ENCODE measurements at regions not wholly inside any gene's neighbourhood (a gene's known extent, or its start where the extent isn't known, plus 50 kb on each side); places are given as distances from the start of the nearest gene placed in this dataset.

DNA sequence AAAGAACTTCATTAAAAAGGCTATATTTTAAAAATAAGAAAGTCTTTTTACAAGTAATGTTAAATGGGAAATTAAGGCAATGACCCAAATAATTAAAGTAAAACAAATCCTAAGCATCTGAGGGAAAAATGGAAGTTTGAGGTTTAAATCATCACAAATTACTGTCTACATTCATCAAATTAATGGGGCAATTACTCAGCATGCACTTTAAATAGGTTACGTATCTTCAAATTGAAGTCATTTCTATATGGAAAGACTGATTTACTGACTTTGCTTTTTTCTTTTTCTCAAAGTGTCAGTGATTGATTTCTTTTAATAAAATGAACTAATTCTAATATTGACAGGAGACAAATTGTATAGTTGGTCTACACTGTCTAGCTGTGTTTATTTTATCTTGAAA is 1452.3 kb downstream of the NCAM2 start:
- DNase-seq = no peak

DNA sequence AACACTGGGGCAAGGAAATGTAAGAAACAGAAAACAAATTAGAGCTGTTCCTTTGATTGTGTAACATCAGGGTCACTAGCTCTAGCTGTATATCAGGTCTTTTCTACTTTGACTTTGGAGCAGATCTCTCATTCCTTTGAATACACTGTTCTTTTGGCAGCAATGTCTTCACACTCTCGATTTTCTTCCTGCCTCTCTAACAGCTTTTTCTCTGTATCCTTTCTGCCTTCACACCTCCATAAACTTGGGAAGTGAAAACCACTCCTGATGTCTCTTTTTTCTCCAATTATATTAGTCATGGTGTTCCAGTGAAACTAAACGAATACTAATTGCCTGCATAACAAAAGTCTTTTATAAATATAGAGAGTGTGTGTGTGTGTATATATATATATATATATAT is 1458.0 kb downstream of the NCAM2 start:
- DNase-seq = no peak

DNA sequence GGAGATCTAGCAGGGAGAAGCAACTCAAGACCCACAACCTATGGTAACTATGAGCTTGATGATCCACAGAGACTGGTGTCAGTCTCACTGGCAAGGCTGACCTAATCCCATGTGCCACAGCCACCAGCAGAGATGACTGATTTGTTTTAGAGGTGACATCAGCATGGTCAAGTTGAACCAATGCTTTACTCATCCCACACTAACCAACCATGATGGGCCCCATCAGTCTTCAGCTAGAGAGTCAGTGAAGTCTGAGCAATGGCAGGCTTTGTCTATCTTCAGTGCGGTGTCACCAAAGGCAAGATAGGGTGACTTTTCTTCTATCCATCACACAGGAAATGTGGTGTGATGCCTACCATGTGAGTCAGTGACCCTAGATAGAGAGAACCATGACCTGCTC is 1470.7 kb downstream of the NCAM2 start:
- DNase-seq = no peak

DNA sequence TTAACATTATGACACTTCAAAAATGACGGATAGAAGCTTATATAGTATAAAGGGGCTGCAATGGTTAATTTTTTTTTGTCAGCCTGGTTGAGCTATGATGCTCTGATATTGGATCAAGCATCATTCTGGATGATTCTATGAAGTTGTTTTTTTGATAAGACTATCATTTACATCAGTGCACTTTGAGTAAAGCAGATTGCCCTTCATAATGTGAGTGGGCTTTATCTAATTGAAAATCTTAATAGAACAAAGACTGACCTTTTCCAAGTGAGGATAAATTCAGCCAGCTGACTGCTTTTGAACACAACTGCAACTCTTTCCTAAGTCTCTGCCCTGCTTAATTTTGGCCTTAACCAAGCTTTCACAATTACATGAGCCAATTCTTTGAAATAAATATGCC is 1476.2 kb downstream of the NCAM2 start:
- DNase-seq = no peak

DNA sequence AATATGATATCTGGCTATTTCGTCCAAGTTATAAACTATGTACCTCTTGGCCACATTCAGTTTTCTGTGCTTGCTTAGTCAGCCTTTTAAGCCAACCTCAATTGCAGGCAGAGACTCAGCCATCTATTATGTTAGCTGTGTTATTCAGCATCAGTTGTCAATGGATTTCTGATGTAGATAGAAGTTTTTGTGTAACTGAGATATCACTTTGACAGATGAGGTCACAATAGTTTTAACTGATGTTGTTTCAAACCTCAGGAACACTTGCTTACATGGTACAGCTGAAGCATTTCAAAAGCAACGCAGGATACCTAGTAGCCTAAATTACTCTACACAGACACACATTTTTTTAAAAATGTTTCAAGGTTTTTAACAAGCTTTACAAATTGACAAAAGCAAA is 1478.0 kb downstream of the NCAM2 start:
- DNase-seq = no peak

DNA sequence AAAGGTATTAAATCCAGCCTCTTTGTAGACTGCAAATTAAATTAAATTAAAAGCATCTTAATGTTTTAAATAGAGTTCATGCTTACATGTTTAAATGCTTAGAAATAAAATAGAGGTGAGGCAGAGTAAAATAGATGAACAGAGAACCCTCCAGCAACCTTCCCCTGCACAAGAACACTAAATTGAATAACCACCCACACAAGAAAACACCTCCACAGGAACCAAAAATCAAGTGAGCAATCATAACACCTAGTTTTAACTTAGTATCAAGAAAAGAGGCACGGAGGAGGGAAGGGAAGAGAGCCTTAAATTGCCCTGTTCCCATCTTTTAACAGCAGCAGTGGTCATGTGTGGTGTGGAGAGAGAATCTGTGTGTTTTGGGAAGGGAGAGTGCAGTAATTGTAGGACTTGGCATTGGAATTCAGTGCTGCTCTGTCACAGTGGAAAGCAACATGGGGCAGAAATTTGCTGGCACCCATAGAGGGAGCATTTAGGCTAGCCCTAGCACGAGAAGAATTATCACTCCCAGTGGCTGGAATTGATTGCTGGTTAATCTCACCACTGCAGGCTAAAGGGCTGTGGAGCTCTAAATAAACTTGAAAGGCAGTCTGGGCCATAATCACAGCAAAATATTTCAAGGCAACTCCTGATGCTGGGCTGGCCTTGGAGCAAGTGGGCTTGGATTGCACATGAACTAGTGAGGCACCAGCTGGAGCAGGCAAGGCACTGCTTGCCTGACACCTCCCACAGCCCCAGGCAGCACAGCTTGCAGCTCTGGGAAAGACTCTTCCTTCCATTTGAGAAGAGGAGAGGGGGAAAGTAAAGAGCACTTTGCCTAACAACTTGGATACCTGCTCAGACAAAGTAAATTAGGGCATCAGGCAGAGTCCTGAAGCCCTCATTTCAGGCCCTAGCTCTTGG is 1478.8 kb downstream of the NCAM2 start:
- no peak for DNase-seq

DNA sequence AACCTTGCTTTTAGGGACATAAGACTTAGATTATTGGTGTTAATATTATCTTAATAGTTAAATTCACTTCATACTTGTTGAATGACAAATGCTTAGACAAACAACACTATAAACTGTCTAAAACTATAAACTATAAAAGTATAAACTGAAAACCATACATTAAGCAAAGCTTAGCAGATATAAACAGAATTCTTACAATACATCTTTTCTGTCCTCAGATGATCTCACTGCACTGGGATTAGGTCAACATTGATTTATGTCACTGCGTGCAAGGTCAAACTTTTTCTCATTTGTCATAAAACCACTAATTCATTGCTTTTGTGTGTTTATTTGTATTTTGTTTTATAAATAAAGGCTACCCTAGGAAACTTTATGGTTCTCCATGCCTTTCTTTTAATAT is 1491.8 kb downstream of the NCAM2 start:
- DNase-seq = no peak

DNA sequence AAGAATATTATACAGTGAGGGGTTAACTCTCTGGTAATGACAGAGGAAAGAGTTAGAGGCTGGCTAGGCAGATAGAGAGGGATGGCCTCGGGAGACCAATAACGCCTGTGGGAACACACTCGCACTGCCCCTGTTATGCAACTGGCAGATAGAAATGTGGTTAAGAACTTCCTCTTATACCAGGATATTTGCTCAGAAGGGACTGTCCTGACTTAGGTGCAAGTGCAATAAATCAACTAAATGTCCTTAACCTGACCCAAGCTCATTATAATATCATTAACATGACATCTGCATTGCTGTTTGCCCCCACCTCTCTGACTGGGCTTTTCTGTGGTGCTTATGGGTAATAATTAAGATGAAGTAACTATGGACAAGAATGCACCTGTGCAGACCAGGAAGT is 1518.0 kb downstream of the NCAM2 start:
- DNase-seq = no peak

DNA sequence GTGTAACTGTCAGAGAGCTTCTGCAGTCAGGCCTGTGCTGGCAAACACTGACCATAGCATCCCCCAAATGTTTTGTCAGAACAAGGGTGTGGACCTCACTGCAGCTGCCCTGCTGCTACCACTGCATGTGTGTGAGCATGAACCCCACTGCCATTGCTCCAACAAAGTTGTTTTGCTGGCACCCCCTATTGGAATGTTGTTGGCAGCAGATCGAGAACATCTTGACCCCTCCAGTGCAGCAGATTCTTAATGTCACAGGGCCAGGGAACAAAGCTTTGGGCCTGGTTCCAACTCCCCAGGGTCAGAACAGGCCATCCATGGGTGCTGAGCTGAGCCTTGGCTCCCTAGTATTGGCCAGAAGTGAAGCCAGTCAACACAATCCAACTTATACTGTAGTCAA is 1537.4 kb downstream of the NCAM2 start:
- DNase-seq = no peak

DNA sequence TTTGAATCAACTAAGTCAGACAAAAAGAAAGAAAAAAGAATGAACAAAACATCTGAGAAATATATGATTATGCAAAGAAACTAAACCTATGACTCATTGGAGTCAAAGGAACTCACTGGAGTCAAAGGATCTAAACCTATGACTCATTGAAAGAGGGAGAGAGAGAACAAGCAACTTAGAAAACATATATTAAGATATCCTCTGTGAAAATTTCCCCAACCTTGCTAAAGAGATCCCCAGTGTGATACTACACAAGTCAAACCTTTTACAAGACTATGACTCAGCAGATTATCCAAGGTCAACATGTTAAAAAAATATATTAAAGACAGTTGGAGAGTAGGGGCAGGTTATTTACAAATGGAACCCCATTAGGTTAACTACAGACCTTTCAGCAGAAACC is 1538.3 kb downstream of the NCAM2 start:
- DNase-seq = no peak

DNA sequence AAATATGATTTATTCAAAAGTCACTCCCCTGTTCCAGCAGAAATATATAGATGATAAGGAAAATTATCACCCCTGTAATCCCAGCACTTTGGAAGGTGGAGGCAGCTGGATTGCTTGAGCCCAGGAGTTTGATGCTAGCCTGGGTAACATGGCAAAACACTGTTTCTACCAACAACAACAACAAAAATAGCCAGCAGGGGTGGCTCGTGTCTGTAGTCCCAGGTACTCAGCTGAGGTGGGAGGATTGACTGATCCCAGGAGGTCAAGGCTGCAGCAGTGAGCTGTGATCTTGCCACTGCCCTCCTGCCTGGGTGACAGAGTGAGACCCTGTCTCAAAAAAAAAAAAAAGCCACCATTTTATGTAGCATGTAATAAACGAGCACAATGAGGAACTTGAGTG is 1546.5 kb downstream of the NCAM2 start:
- no peak for DNase-seq

DNA sequence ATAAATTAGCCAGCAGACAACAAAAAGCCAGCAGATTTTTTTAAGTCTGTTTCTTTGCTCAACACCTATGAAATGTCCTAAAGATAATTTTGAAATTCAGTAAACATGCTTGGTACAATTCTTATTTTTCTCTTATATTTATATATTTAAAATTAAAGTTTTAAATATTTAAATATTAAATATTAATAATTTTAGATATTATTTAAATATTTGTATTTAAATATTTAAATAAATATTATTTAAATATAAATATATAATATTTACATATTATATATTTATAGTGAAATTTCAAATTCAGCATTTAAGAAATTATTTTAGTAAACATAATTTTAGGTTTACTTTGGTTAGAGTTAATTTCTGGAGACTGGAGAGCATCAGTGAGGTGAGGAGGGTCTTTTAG is 1554.2 kb downstream of the NCAM2 start:
- no peak for DNase-seq

DNA sequence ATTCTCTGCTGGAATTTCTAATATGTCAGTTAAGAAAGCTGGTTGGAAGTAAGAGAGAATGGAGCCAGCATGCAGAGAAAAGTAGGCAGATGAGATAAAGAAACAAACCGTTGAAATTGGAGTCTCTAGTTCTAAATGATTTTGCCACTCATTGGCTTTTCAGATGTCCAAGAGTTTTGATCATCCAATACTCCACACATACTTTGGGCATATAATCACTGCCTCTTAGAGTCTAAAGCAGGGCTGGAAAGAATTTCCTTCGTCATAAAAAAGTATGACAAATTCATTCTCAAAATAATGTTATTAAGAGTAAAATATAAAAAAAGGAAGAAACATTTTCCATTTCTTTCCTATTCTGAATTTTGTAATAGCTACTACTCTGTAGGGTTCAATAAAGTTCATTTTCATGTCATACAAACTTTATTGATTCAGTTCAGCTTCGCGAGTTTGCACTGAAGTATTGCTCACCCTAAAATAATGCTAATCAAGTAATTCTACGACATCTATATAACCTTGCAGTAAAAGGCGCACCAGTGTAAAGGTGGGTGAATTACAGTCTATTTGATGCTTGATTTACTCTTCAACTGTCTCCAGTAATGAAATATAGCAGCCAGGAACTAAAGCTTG is 1556.6 kb downstream of the NCAM2 start:
- no peak for DNase-seq

DNA sequence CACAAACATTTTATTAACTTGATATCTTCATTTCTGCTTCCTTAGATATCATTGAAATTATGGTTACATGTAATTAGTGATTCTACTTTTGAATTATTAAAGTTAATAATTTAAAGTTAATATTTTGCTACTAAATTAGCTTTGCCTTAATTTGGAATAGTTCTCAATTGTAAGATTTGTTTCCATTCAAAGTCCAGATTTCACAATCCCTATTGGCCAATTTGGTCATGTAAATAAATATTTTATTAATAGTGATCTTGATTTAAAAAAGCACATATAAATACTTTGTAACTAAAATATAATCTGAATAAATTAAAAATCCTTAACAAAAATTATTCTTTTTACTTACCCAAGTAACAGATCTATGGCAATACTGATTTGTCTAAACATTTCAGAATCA is 1558.6 kb downstream of the NCAM2 start:
- DNase-seq = no peak

DNA sequence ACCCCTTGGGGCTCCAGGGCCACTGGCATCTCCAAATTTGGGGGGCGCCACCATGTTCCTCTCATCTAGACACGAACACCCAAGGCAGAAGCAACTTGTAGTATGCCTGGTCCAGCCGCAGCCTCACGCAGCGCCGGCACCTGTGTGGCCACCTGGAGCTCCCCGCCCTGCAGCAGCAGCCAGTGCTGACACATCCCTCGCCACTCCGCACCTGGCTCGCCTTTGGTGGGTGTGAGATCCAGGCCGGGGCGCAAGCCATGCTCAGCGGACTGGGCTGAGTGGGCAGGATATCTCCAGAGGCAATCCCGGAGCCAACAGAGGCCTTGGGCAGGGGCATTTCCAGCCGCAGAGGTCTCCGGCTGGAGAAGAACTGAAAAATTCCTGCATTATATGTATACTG is 1563.7 kb downstream of the NCAM2 start:
- DNase-seq = no peak

DNA sequence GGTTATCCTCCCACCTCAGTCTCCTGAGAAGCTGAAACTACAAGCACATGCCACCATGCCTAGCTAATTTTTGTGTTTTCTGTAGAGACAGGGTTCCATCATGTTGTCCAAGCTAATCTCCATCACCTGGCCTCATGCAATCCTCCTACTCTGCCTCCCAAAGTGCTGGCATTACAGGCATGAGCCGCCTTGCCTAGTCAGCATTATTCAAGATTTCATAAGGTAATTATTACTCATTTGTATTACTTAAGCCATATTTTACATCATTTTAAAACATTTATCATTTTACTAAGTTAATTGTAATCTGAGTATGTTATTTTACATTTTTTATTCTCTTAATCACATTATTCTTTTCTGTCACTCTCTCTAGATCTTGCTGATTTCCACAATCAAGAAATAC is 1575.6 kb downstream of the NCAM2 start:
- DNase-seq = no peak

DNA sequence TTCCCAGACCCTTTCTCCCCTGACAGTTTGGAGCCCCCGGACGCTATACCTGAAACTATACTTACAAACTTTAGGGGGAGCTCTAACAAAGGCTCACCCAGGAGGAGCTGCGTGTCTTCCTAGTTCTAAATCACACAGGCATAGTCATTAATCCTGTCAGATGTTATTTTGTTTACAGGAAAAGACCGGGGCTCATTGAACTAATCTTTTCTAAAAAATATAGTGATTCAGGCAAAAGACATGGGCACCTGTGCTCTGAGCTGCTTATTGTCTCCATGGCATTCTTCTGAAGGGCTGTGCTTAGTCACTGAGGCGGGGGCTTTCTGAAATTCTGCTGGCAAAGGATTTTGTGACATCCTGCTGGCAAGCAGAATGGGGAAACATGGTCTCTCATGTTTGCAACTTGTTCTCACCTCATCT is 1577.0 kb downstream of the NCAM2 start:
- DNase-seq = peak in 2 of 6 experiments; percentile 1 to 10

DNA sequence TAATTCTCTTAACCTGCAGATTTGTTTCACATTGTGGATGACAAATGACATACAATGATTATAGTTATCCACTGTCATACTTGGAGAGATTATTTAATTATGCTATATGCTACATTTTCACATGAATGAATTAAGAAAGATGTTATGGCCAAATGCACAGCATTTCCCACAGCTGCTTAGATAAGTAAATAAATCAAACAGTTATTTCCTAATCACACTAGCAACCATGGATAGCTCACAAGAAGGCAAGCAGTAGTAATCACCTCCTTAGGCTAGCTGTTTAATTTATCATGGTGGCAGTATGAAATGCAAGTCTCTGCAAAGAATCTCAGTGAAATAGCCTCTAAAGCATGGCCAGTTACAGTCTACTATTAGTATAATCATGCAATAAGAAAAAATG is 1581.5 kb downstream of the NCAM2 start:
- DNase-seq = no peak

DNA sequence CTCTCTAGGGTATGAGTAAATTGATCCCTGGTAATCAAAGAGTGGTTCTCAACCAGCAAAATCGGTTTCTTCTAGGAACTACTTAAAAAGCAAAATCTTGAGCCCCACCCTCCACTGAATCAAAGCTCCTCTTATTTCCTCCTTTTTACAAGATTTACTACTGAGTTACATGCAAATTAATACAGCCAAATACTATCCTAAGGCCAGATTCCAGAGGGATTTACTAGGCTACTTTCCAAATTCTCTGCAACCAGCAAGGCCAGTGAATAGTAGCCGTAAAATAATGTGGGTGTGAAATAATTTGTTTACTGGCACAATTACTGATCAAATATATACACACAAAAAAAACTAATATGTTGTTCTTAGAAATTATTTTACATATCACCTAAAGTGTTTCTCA is 1583.8 kb downstream of the NCAM2 start:
- no peak for DNase-seq

DNA sequence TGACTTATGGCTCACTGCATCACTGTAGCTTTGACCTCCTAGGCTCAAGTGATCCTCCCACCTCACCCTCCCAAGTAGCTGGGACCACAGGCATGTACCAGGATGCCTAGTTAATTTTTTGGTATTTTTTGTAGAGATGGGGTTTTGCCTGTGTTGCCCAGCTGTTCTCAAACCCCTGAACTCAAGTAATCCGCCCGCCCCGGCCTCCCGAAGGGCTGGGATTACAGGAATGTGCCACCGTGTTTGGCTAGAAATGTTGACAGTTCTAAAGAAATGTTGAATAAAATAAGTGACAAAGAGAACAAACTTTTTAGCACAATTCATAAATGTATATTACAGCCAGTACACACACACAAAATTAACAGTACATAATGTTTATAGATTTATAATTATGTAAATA is 1586.1 kb downstream of the NCAM2 start:
- DNase-seq = no peak

DNA sequence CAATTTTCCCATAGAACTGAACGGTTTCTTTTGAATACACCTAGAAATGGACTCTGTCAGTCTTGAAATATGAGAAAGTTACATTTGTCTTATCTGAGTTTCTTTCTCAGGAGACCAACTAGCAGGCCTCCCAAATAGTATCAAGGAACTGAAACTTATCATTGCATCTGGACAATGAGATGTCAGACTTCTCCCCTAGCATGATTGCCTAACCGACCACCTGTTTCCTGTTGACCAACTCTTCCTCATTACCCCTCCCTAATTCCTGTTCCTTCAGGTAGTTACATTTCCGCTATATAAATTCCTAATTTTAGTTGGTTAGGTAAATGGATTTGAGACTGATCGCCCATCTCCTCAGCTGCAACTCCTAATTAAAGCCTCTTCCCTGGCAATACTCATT is 1587.3 kb downstream of the NCAM2 start:
- no peak for DNase-seq

DNA sequence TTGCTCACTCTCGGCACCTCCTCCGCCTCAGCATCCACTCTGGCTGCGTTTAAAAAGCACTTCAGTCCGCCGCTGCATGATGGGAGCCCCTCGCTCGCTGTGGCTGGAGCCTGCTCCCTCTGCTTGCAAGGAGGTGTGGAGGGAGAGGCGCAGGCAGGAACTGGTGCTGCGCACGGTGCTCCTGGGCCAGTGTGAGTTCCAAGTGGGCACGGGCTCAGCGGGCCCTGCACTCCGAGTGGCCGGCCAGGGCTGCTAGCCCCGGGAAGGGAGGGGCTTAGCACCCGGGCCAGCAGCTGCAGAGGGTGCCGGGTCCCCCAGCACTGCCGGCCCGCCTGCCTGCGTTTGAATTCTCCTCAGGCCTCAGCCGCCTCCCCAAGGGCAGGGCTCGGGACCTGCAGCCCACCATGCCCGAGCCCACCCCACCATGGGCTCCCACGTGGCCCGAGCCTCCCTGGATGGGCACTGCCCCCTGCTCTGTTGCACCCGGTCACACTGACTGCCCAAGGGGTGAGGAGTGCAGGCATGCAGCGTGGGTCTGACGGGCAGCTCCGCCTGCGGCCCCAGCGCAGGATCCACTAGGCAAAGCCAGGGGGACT is 1599.5 kb downstream of the NCAM2 start:
- DNase-seq = no peak

DNA sequence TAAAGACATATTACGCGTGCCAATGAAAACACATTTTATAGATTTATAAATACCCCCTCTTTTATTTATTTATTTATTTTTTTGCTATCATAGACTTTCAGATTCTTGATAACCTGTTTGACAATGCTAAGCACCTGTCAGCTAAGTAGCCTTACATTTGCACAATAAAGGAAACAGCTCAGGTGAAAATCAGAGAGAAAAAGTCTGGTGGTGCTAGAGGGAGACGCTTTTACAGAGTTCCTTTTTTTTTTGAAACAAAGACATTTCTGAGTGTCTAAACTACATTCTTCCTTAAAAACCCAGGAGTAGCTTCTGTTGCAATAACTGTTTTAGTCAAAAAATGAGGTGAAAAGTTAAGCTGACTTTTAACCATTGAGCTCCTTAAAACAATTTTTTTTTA is 1611.6 kb downstream of the NCAM2 start:
- DNase-seq = no peak

DNA sequence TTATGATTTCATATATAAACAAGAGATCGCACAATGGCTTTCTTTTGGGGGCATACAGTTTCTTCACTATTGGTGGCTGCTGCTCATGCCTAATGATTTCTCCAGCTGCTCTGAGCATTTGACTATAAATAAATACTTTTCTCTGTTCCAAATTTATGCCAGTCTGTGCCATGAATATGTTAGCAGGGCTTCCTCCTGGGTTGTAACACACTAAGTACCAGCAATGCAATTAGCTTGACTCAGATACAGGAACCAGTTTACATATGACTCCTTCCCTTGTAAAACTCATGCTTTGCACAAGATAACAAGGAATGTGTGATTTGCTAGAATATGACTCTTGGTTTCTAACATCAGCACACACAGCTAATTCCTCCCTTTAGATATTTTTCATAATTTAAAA is 1629.7 kb downstream of the NCAM2 start:
- DNase-seq = no peak
